Progenitor cell of endocrine pancreas (in vitro differentiated cells): ENCODE measurements at regions not wholly inside any gene's neighbourhood (a gene's known extent, or its start where the extent isn't known, plus 50 kb on each side); places are given as distances from the start of the nearest gene placed in this dataset.
"Not testable (repeated sequence)": the region's sequence is repeated elsewhere in the genome, so short reads cannot be mapped to it uniquely, and the experiment has no call there.

ENCODE experiments used
- DNase-seq: peaks from one replicate; pipeline ENCODE4 v3.0.0; 2021; ENCODE audit warnings: low spot score; ENCODE audit not compliant: unreplicated experiment
- H3K27ac Mint-ChIP-seq: 2 replicates; pipeline ENCODE4 v1.8.0; 2021; ENCODE audit warnings: mild to moderate bottlenecking, moderate library complexity, mixed read lengths
- H3K27me3 Mint-ChIP-seq: 2 replicates; pipeline ENCODE4 v1.8.0; 2021; ENCODE audit warnings: mixed read lengths
- H3K36me3 Mint-ChIP-seq: 2 replicates; pipeline ENCODE4 v1.8.0; 2022; ENCODE audit warnings: mixed read lengths; ENCODE audit not compliant: insufficient read depth
- H3K4me1 Mint-ChIP-seq: 2 replicates; pipeline ENCODE4 v1.8.0; 2021; ENCODE audit warnings: low read depth, mixed read lengths
- H3K4me3 Mint-ChIP-seq: 2 replicates; pipeline ENCODE4 v1.8.0; 2021; ENCODE audit warnings: low read depth, mild to moderate bottlenecking, moderate library complexity, mixed read lengths
- H3K9me3 Mint-ChIP-seq: 2 replicates; pipeline ENCODE4 v1.8.0; 2021; ENCODE audit warnings: low read depth, mixed read lengths
- CTCF ChIP-seq: fragments of 200-600 bp; sonication (generic); IDR thresholded peaks from one replicate; pipeline ENCODE4 v1.5.0; 2021; ENCODE audit warnings: antibody characterized with exemption, mild to moderate bottlenecking; ENCODE audit not compliant: unreplicated experiment

- H3K4me1 Mint-ChIP-seq = peaks cover 12% of the 10 kb centered on the region
- no peak for TF ChIP-seq CTCF
- no peaks in the 10 kb centered on the region for H3K27me3 Mint-ChIP-seq
- H3K4me3 Mint-ChIP-seq = no peak overlapping the region
- H3K36me3 Mint-ChIP-seq = no peaks in the 10 kb centered on the region
- DNase-seq = no peak
- H3K27ac Mint-ChIP-seq = no peak overlapping the region
- peaks cover 8% of the 10 kb centered on the region for H3K9me3 Mint-ChIP-seq
Measured at GRCh38 chr11:87596176-87596575, 558.4 kb downstream of the TMEM135 start.

DNA sequence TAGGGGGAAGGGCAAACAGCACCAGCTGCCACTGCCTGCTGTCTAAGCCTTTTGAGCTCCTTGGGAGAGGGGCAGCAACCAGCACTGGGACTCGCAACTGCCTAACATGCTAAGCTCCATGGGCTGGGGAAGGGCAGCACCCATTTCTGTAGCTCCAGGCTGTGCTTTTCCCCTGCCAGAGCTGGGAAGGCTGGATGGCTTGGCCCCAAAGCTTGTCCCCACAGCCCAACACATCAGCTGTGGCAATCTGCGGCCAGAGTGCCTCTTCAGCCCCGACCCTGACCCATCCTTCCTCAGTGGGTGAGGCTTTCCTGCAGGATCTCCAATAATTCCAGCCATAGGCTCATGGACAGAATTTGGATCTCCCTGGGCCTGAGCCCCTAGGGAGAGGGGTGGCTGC, 551.3 kb downstream of the TMEM135 start:
- TF ChIP-seq CTCF = no peak
- Mint-ChIP-seq H3K27ac (no peak overlapping the region), H3K27me3 (no peaks in the 10 kb centered on the region), H3K4me3 (no peak overlapping the region), H3K4me1 (no peaks in the 10 kb centered on the region), H3K36me3 (no peaks in the 10 kb centered on the region), H3K9me3 (peaks cover 27% of the 10 kb centered on the region)
- DNase-seq = no peak

GRCh38 chr11:87585613-87586012, 547.9 kb downstream of the TMEM135 start:
- not testable (repeated sequence) for H3K4me1 Mint-ChIP-seq, DNase-seq, H3K27me3 Mint-ChIP-seq, H3K27ac Mint-ChIP-seq, H3K4me3 Mint-ChIP-seq, H3K36me3 Mint-ChIP-seq
- H3K9me3 Mint-ChIP-seq = peaks cover 16% of the 10 kb centered on the region

DNA sequence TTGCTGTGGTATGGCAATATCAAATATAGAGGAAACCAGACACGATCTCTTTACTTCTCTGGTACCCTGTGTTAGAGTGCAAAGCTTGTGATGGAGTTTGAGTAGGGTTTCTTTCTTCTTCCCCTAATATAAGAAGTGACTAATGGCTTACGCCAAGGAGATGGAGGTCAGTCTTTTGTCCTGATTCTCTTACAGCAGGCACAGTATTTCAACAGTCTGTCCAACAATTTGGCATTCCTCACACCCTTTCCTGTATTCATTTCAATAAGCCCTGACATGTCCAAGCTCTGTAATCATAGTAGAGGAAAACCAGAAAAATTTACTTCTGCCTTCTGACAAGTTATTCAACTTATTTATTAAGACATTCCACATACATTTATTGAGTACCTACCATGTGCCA, 546.2 kb downstream of the TMEM135 start:
- Mint-ChIP-seq H3K9me3 (peaks cover 10% of the 10 kb centered on the region), H3K4me1 (peaks cover 5% of the 10 kb centered on the region), H3K27me3 (no peaks in the 10 kb centered on the region), H3K4me3 (no peak overlapping the region), H3K27ac (no peak overlapping the region), H3K36me3 (no peaks in the 10 kb centered on the region)
- DNase-seq = no peak
- no peak for TF ChIP-seq CTCF

DNA sequence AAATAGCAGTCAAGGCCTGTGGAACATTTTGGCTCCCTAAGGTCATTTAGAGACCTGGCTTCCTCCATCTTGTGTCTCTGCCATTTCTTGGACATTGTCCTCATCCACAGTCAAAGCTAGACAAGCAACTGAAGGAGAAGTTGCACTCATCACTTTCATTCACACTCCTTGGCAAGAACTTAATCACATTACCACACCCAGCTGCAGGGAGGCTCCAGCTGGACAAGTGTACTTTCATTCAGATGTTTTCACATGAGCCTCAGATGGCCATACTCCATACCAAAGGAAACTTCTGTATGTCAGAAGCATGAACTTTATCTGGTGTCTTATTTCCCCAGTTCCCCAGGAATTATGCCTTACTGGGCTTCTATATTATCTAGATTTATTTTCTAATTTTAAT, 537.4 kb downstream of the TMEM135 start:
- TF ChIP-seq CTCF = no peak
- H3K4me3 Mint-ChIP-seq = no peak overlapping the region
- H3K4me1 Mint-ChIP-seq = peaks cover 5% of the 10 kb centered on the region
- DNase-seq = no peak
- H3K36me3 Mint-ChIP-seq = no peaks in the 10 kb centered on the region
- no peak overlapping the region for H3K27ac Mint-ChIP-seq
- H3K27me3 Mint-ChIP-seq = no peaks in the 10 kb centered on the region
- H3K9me3 Mint-ChIP-seq = no peaks in the 10 kb centered on the region

GRCh38 chr11:87574193-87574592, 536.5 kb downstream of the TMEM135 start:
- H3K36me3 Mint-ChIP-seq = no peaks in the 10 kb centered on the region
- H3K9me3 Mint-ChIP-seq = no peaks in the 10 kb centered on the region
- no peaks in the 10 kb centered on the region for H3K27me3 Mint-ChIP-seq
- no peak for TF ChIP-seq CTCF
- no peak overlapping the region for H3K4me3 Mint-ChIP-seq
- peaks cover 2% of the 10 kb centered on the region for H3K4me1 Mint-ChIP-seq
- no peak for DNase-seq
- H3K27ac Mint-ChIP-seq = peak overlapping the region; percentile 11
